HEK293T (cell line): ENCODE measurements at regions not wholly inside any gene's neighbourhood (a gene's known extent, or its start where the extent isn't known, plus 50 kb on each side); places are given as distances from the start of the nearest gene placed in this dataset.

Source experiments
- ARNT ChIP-seq: fragments of 450-650 bp; IDR thresholded peaks from 2 replicates; pipeline ENCODE4 v1.6.1; 2017; ENCODE audit warnings: mild to moderate bottlenecking
- BHLHE40 ChIP-seq: fragments of 450-650 bp; IDR thresholded peaks from 2 replicates; pipeline ENCODE4 v1.6.1; 2016; ENCODE audit warnings: mild to moderate bottlenecking, moderate library complexity, borderline replicate concordance
- ELF4 ChIP-seq: fragments of 450-650 bp; IDR thresholded peaks from 2 replicates; pipeline ENCODE4 v1.6.1; 2017; ENCODE audit warnings: antibody characterized with exemption
- FOXA1 ChIP-seq: fragments of 450-650 bp; IDR thresholded peaks from 2 replicates; pipeline ENCODE4 v1.6.1; 2016; ENCODE audit warnings: mild to moderate bottlenecking
- FOXK2 ChIP-seq: fragments of 450-650 bp; IDR thresholded peaks from 2 replicates; pipeline ENCODE4 v1.6.1; 2016; ENCODE audit warnings: mild to moderate bottlenecking
- FOXM1 ChIP-seq: fragments of 450-650 bp; IDR thresholded peaks from 2 replicates; pipeline ENCODE4 v1.6.1; 2017; ENCODE audit warnings: mild to moderate bottlenecking, borderline replicate concordance
- HDGF ChIP-seq: fragments of 450-650 bp; IDR thresholded peaks from 2 replicates; pipeline ENCODE4 v1.6.1; 2017; ENCODE audit warnings: antibody characterized with exemption, borderline replicate concordance
- LEF1 ChIP-seq: fragments of 450-650 bp; IDR thresholded peaks from 2 replicates; pipeline ENCODE4 v1.6.1; 2017; ENCODE audit warnings: mild to moderate bottlenecking, borderline replicate concordance
- NFRKB ChIP-seq: fragments of 450-650 bp; IDR thresholded peaks from 2 replicates; pipeline ENCODE4 v1.6.1; 2016; ENCODE audit warnings: mild to moderate bottlenecking, moderate library complexity
- TARDBP ChIP-seq: fragments of 450-650 bp; IDR thresholded peaks from 2 replicates; pipeline ENCODE4 v1.6.1; 2016
- ZNF384 ChIP-seq: fragments of 450-650 bp; IDR thresholded peaks from 2 replicates; pipeline ENCODE4 v1.6.1; 2016

- TF ChIP-seq FOXK2 (no peak), ARNT (no peak), HDGF (no peak), FOXA1 (no peak), ELF4 (no peak), TARDBP (no peak), LEF1 (no peak), FOXM1 (no peak), ZNF384 (no peak), NFRKB (no peak), BHLHE40 (no peak)
Measured at GRCh38 chr2:48890454-48891131, 135.1 kb upstream of the LHCGR start.
